ENCODE measurements at regions not wholly inside any gene's neighbourhood (a gene's known extent, or its start where the extent isn't known, plus 50 kb on each side); places are given as distances from the start of the nearest gene placed in this dataset.

- TF ChIP-seq CTCF (conservative IDR thresholded peaks at IDR 0.05) (no peak), EZH2 (IDR thresholded peaks at IDR 0.05; ENCODE audit: low read depth) (no peak)
Measured at GRCh38 chr11:103673773-103674172, 362.7 kb upstream of the DDI1 start.

Measured in PC-9 (cell line).